DMS79 (cell line): ENCODE measurements at regions not wholly inside any gene's neighbourhood (a gene's known extent, or its start where the extent isn't known, plus 50 kb on each side); places are given as distances from the start of the nearest gene placed in this dataset.
A peak's percentile ranks its signal among the peaks of the same experiment; 100 is the strongest.

Source experiments
- DNase-seq: peaks from one replicate; lab custom pipeline; 2025; lab: John Stamatoyannopoulos, UW

GRCh38 chr14:98758440-98758839 lies 513.6 kb downstream of the BCL11B start:
- no peak for DNase-seq

- DNase-seq, result no peak
Measured at GRCh38 chr14:98761993-98762392, 510.0 kb downstream of the BCL11B start.

GRCh38 chr14:98766818-98767217 lies 505.2 kb downstream of the BCL11B start:
- no peak for DNase-seq

GRCh38 chr14:98769326-98769725 lies 502.7 kb downstream of the BCL11B start:
- DNase-seq, result no peak

GRCh38 chr14:98770151-98770550 lies 501.8 kb downstream of the BCL11B start:
- DNase-seq, result no peak

- no peak for DNase-seq
Measured at GRCh38 chr14:98773814-98774213, 498.2 kb downstream of the BCL11B start.

GRCh38 chr14:98775892-98776291 lies 496.1 kb downstream of the BCL11B start:
- no peak for DNase-seq

- DNase-seq, result no peak
Measured at GRCh38 chr14:98782062-98782461, 489.9 kb downstream of the BCL11B start.

GRCh38 chr14:98785578-98785977 lies 486.4 kb downstream of the BCL11B start:
- no peak for DNase-seq

- DNase-seq, result peak; percentile 50
Measured at GRCh38 chr14:98786456-98786855, 485.5 kb downstream of the BCL11B start.

GRCh38 chr14:98791661-98792060 lies 480.3 kb downstream of the BCL11B start:
- DNase-seq, result no peak

GRCh38 chr14:98792171-98792570 lies 479.8 kb downstream of the BCL11B start:
- no peak for DNase-seq

GRCh38 chr14:98798099-98798498 lies 473.9 kb downstream of the BCL11B start:
- DNase-seq, result peak; percentile 53

- no peak for DNase-seq
Measured at GRCh38 chr14:98799891-98800290, 472.1 kb downstream of the BCL11B start.

- no peak for DNase-seq
Measured at GRCh38 chr14:98802044-98802443, 470.0 kb downstream of the BCL11B start.

- DNase-seq, result no peak
Measured at GRCh38 chr14:98803196-98803595, 468.8 kb downstream of the BCL11B start.

- DNase-seq, result peak; percentile 86
Measured at GRCh38 chr14:98808494-98809407, 463.2 kb downstream of the BCL11B start.

GRCh38 chr14:98816195-98816594 lies 455.8 kb downstream of the BCL11B start:
- no peak for DNase-seq

- no peak for DNase-seq
Measured at GRCh38 chr14:98816720-98817119, 455.3 kb downstream of the BCL11B start.

GRCh38 chr14:98819132-98819866 lies 452.7 kb downstream of the BCL11B start:
- peak; percentile 30 for DNase-seq

GRCh38 chr14:98819867-98820206 lies 452.2 kb downstream of the BCL11B start:
- no peak for DNase-seq

- no peak for DNase-seq
Measured at GRCh38 chr14:98822917-98823316, 449.1 kb downstream of the BCL11B start.

GRCh38 chr14:98826618-98827017 lies 445.4 kb downstream of the BCL11B start:
- DNase-seq, result peak; percentile 28
